Prostate gland (tissue), 2 donors: ENCODE measurements at regions not wholly inside any gene's neighbourhood (a gene's known extent, or its start where the extent isn't known, plus 50 kb on each side); places are given as distances from the start of the nearest gene placed in this dataset.
A peak's percentile ranks its signal among the peaks of the same experiment; 100 is the strongest.

ENCODE experiments used
- DNase-seq: peaks from one replicate; pipeline ENCODE4 v3.0.0-alpha.2; 2019; ENCODE audit warnings: low spot score
- H3K27ac ChIP-seq, 2 donors: fragments of 200-600 bp; sonication (generic); 2 replicates each; pipeline ENCODE4 v1.5.1; 2017 to 2019
- H3K27me3 ChIP-seq: fragments of 200-600 bp; sonication (generic); replicated peaks from 2 replicates; pipeline ENCODE4 v1.5.1; 2019; ENCODE audit not compliant: insufficient read depth
- H3K36me3 ChIP-seq, 2 donors: fragments of 200-600 bp; sonication (generic); 1 replicate in 1 of 2; 2 replicates in 1 of 2; pipeline versions ENCODE4 v1.5.1 to v1.8.1; 2017 to 2019
- H3K4me1 ChIP-seq: fragments of 200-600 bp; sonication (generic); replicated peaks from 2 replicates; pipeline ENCODE4 v1.5.1; 2019
- H3K4me3 ChIP-seq, 2 donors: fragments of 200-600 bp; sonication (generic); 2 replicates each; pipeline ENCODE4 v1.5.1; 2017 to 2019
- H3K9me3 ChIP-seq: fragments of 200-600 bp; sonication (generic); 2 replicates; pipeline ENCODE4 v1.5.1; 2017
- POLR2A ChIP-seq: fragments of 450-650 bp; IDR thresholded peaks from one replicate; pipeline ENCODE4 v1.6.1; 2016; ENCODE audit warnings: antibody characterized with exemption, mild to moderate bottlenecking
- POLR2AphosphoS5 ChIP-seq: sonication (generic); formaldehyde crosslinking; IDR thresholded peaks from one replicate; pipeline ENCODE4 v1.6.1; 2017; ENCODE audit warnings: antibody characterized with exemption
- WGBS: methylation state at CpG from one replicate; pipeline ENCODE4 v1.1.5; 2018; 5-methylcytosine and 5-hydroxymethylcytosine counted together
- intact Hi-C: fragments of 100-400 bp; cut with DNase I; formaldehyde crosslinking; loops from one replicate; pipeline ENCODE4 v1.14.2; 2022
- TF ChIP-seq, protein P1 (sequence below), 4 experiments: fragments of 200-600 bp in 2 of 4; fragments of 450-650 bp in 2 of 4; sonication (generic) in 2 of 4; IDR thresholded peaks; 1 replicate in 3 of 4; 2 replicates in 1 of 4; pipeline ENCODE4 v1.5.1; 2016 to 2019; ENCODE audit warnings: antibody characterized with exemption in 4 of 4, mild to moderate bottlenecking in 2 of 4, moderate library complexity in 2 of 4

- Histone ChIP-seq H3K36me3 (no peaks in the 10 kb centered on the region), H3K4me3 (no peak overlapping the region), H3K9me3 (no peaks in the 10 kb centered on the region), H3K27me3 (no peaks in the 10 kb centered on the region), H3K27ac (no peak overlapping the region), H3K4me1 (no peaks in the 10 kb centered on the region)
- intact Hi-C loops: no loop called here
- WGBS: 100% methylated on average over 1 of the region's 1 CpG
- no peak for DNase-seq
- TF ChIP-seq POLR2A: no peak
Measured at GRCh38 chr1:59152511-59152910, 144.4 kb upstream of the FGGY start.

GRCh38 chr1:59154401-59154800 lies 142.5 kb upstream of the FGGY start:
- Histone ChIP-seq H3K36me3 (no peaks in the 10 kb centered on the region), H3K9me3 (no peaks in the 10 kb centered on the region), H3K4me1 (no peaks in the 10 kb centered on the region), H3K4me3 (no peak overlapping the region), H3K27me3 (no peaks in the 10 kb centered on the region), H3K27ac (no peak overlapping the region)
- TF ChIP-seq POLR2AphosphoS5: no peak
- TF ChIP-seq POLR2A: no peak
- TF ChIP-seq, protein P1, sequence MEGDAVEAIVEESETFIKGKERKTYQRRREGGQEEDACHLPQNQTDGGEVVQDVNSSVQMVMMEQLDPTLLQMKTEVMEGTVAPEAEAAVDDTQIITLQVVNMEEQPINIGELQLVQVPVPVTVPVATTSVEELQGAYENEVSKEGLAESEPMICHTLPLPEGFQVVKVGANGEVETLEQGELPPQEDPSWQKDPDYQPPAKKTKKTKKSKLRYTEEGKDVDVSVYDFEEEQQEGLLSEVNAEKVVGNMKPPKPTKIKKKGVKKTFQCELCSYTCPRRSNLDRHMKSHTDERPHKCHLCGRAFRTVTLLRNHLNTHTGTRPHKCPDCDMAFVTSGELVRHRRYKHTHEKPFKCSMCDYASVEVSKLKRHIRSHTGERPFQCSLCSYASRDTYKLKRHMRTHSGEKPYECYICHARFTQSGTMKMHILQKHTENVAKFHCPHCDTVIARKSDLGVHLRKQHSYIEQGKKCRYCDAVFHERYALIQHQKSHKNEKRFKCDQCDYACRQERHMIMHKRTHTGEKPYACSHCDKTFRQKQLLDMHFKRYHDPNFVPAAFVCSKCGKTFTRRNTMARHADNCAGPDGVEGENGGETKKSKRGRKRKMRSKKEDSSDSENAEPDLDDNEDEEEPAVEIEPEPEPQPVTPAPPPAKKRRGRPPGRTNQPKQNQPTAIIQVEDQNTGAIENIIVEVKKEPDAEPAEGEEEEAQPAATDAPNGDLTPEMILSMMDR (IDR thresholded peaks at IDR 0.05): no peak
- WGBS: 98% methylated on average over 2 of the region's 2 CpGs
- no peak for DNase-seq
- intact Hi-C loops: no loop called here

- Histone ChIP-seq H3K27ac (no peak overlapping the region), H3K4me3 (no peak overlapping the region), H3K4me1 (no peaks in the 10 kb centered on the region), H3K36me3 (no peaks in the 10 kb centered on the region), H3K27me3 (no peaks in the 10 kb centered on the region), H3K9me3 (no peaks in the 10 kb centered on the region)
- intact Hi-C loops: no loop called here
- no peak for DNase-seq
- TF ChIP-seq POLR2A (no peak), POLR2AphosphoS5 (no peak)
- TF ChIP-seq, protein P1 (IDR thresholded peaks at IDR 0.05): no peak
- WGBS: 95% methylated on average over 1 of the region's 1 CpG
Measured at GRCh38 chr1:59155351-59155750, 141.5 kb upstream of the FGGY start.

GRCh38 chr1:59156051-59156450 lies 140.8 kb upstream of the FGGY start:
- Histone ChIP-seq H3K36me3 (no peaks in the 10 kb centered on the region), H3K27ac (no peak overlapping the region), H3K27me3 (no peaks in the 10 kb centered on the region), H3K9me3 (no peaks in the 10 kb centered on the region), H3K4me1 (no peaks in the 10 kb centered on the region), H3K4me3 (no peak overlapping the region)
- WGBS: 16% methylated on average over 3 of the region's 3 CpGs
- DNase-seq: no peak
- intact Hi-C loops: no loop called here
- no peak for TF ChIP-seq POLR2A
- peak; percentile 7 for TF ChIP-seq POLR2AphosphoS5

- Histone ChIP-seq H3K27me3 (no peaks in the 10 kb centered on the region), H3K4me1 (no peaks in the 10 kb centered on the region), H3K36me3 (no peaks in the 10 kb centered on the region), H3K27ac (no peak overlapping the region), H3K4me3 (no peak overlapping the region), H3K9me3 (no peaks in the 10 kb centered on the region)
- no peak for DNase-seq
- TF ChIP-seq, protein P1 (IDR thresholded peaks at IDR 0.05): no peak
- TF ChIP-seq POLR2A (no peak), POLR2AphosphoS5 (no peak)
- WGBS: 34% methylated on average over 7 of the region's 7 CpGs
- intact Hi-C loops: no loop called here
Measured at GRCh38 chr1:59156526-59157199, 140.2 kb upstream of the FGGY start.

GRCh38 chr1:59158321-59158720 lies 138.6 kb upstream of the FGGY start:
- Histone ChIP-seq H3K4me3 (no peak overlapping the region), H3K27me3 (no peaks in the 10 kb centered on the region), H3K4me1 (no peaks in the 10 kb centered on the region), H3K9me3 (no peaks in the 10 kb centered on the region), H3K27ac (no peak overlapping the region), H3K36me3 (no peaks in the 10 kb centered on the region)
- intact Hi-C loops: no loop called here
- no peak for DNase-seq
- TF ChIP-seq, protein P1 (IDR thresholded peaks at IDR 0.05): no peak
- TF ChIP-seq POLR2A: no peak
- TF ChIP-seq POLR2AphosphoS5: no peak
